Osteoblast (primary cell): ENCODE measurements at regions not wholly inside any gene's neighbourhood (a gene's known extent, or its start where the extent isn't known, plus 50 kb on each side); places are given as distances from the start of the nearest gene placed in this dataset.

ENCODE experiments used
- DNase-seq: peaks from one replicate; pipeline ENCODE4 v3.0.0; 2011; ENCODE audit warnings: low spot score, mixed read lengths; ENCODE audit not compliant: insufficient read length; ENCODE audit errors: missing footprints
- H2AFZ ChIP-seq: 2 replicates; pipeline ENCODE4 v1.6.0; 2011; ENCODE audit warnings: mild to moderate bottlenecking, low read length
- H3K27ac ChIP-seq: 2 replicates; pipeline ENCODE4 v1.5.1; 2011; ENCODE audit warnings: mild to moderate bottlenecking, low read depth, low read length, moderate library complexity
- H3K27me3 ChIP-seq: 2 replicates; pipeline ENCODE4 v1.6.0; 2012; ENCODE audit warnings: mild to moderate bottlenecking, control low read depth, inconsistent platforms, low read length, moderate library complexity; ENCODE audit not compliant: insufficient read depth
- H3K36me3 ChIP-seq: 2 replicates; pipeline ENCODE4 v1.5.1; 2011; ENCODE audit warnings: mild to moderate bottlenecking, low read length, control low read depth, moderate library complexity; ENCODE audit not compliant: insufficient read depth
- H3K4me1 ChIP-seq: 2 replicates; pipeline ENCODE4 v1.5.1; 2011; ENCODE audit warnings: mild to moderate bottlenecking, low read length, control low read depth, moderate library complexity; ENCODE audit not compliant: insufficient read depth
- H3K4me2 ChIP-seq: 2 replicates; pipeline ENCODE4 v1.6.0; 2011; ENCODE audit warnings: mild to moderate bottlenecking, low read length; ENCODE audit not compliant: insufficient read depth
- H3K4me3 ChIP-seq: fragments of 200-600 bp; sonication (generic); 3 replicates; pipeline ENCODE4 v1.5.1; 2012; ENCODE audit warnings: mild to moderate bottlenecking, low read length, inconsistent platforms; ENCODE audit not compliant: insufficient read depth
- H3K79me2 ChIP-seq: 2 replicates; pipeline ENCODE4 v1.6.0; 2012; ENCODE audit warnings: mild to moderate bottlenecking, low read length, control low read depth, inconsistent platforms; ENCODE audit not compliant: insufficient read depth
- H3K9me3 ChIP-seq: 2 replicates; pipeline ENCODE4 v1.5.1; 2011; ENCODE audit warnings: low read depth, low read length, control low read depth
- H4K20me1 ChIP-seq: 2 replicates; pipeline ENCODE4 v1.6.0; 2012; ENCODE audit warnings: mild to moderate bottlenecking, low read length, control low read depth; ENCODE audit not compliant: insufficient read depth
- TF ChIP-seq, protein P1 (sequence below): IDR thresholded peaks from 2 replicates; pipeline ENCODE4 v1.5.1; 2011; ENCODE audit warnings: mild to moderate bottlenecking, low read depth, low read length, moderate library complexity; ENCODE audit errors: extremely low read depth

DNA sequence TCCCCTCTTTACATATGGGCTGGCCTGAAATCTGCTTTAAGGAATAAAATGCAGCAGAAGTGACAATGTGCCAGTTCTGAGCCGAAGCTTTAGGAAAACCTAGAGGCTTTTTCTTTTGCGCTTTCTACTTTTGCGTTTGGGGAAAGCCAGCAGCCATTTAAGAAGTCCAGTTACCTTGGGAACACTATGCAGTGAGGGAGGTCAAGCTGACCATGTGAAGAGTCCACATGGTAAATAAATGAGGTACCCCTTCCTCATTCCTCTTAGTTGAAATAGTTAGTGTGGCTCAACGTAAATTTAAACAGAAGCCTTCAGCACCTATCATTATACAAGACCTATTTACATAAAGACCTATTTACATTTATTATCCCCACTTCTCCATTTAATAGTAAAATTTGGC is 78.5 kb downstream of the TFPI2 start:
- H3K4me1 ChIP-seq, result no peaks in the 10 kb centered on the region
- H3K4me3 ChIP-seq, result no peak overlapping the region
- no peaks in the 10 kb centered on the region for H3K79me2 ChIP-seq
- H4K20me1 ChIP-seq, result no peaks in the 10 kb centered on the region
- H3K27ac ChIP-seq, result no peak overlapping the region
- no peak for DNase-seq
- H3K9me3 ChIP-seq, result no peaks in the 10 kb centered on the region
- H3K27me3 ChIP-seq, result peaks cover 7% of the 10 kb centered on the region
- H2AFZ ChIP-seq, result no peak overlapping the region
- TF ChIP-seq, protein P1, sequence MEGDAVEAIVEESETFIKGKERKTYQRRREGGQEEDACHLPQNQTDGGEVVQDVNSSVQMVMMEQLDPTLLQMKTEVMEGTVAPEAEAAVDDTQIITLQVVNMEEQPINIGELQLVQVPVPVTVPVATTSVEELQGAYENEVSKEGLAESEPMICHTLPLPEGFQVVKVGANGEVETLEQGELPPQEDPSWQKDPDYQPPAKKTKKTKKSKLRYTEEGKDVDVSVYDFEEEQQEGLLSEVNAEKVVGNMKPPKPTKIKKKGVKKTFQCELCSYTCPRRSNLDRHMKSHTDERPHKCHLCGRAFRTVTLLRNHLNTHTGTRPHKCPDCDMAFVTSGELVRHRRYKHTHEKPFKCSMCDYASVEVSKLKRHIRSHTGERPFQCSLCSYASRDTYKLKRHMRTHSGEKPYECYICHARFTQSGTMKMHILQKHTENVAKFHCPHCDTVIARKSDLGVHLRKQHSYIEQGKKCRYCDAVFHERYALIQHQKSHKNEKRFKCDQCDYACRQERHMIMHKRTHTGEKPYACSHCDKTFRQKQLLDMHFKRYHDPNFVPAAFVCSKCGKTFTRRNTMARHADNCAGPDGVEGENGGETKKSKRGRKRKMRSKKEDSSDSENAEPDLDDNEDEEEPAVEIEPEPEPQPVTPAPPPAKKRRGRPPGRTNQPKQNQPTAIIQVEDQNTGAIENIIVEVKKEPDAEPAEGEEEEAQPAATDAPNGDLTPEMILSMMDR, result no peak
- no peaks in the 10 kb centered on the region for H3K36me3 ChIP-seq
- H3K4me2 ChIP-seq, result no peak overlapping the region

DNA sequence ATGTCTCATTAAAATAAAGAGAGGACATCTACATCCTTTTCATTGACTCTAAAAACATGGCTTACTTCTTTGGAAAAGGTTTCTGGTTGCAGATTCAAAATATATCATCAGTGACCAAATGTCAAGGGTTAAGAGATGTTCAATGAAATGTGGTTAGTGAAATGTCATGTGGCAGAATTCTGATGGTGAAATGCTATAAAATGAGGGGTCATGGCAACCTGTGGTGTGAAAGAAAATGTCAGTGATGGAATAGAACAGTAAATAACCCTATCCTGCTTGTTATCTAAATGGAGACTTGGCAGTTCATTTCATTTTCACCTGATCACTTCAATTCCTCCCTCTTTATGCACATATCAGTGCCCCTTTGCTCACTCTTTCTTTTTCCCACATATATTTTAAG is 79.4 kb downstream of the TFPI2 start:
- H3K4me2 ChIP-seq, result no peak overlapping the region

DNA sequence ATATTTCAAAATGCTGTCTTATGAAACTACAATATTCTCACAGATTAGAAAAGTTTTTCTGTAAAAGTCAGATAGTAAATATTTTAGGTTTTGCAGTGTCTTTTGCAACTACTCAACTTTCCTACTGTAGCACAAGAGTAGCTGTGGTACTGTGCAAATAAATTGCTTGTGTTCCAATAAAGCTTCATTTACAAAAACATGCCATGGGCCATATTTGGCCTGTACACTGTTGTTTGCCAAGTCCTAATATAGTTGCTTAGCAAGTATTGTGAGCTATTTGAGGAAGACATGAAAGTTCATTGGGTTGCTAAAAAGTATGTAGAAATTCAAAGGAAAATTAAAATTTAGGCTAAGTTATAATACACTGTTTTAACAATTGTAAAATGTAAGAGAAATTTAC is 80.0 kb downstream of the TFPI2 start:
- no peaks in the 10 kb centered on the region for H3K9me3 ChIP-seq
- H4K20me1 ChIP-seq, result no peaks in the 10 kb centered on the region
- H3K4me2 ChIP-seq, result no peak overlapping the region
- no peaks in the 10 kb centered on the region for H3K36me3 ChIP-seq
- H3K79me2 ChIP-seq, result no peaks in the 10 kb centered on the region
- no peak overlapping the region for H3K4me3 ChIP-seq
- H2AFZ ChIP-seq, result no peak overlapping the region
- H3K4me1 ChIP-seq, result no peaks in the 10 kb centered on the region
- H3K27ac ChIP-seq, result no peak overlapping the region
- DNase-seq, result no peak
- TF ChIP-seq, protein P1, result no peak
- peaks cover 13% of the 10 kb centered on the region for H3K27me3 ChIP-seq

More for the DNA sequence above, 79.4 kb downstream of the TFPI2 start:
- Histone ChIP-seq H3K36me3 (no peaks in the 10 kb centered on the region), H2AFZ (no peak overlapping the region), H3K9me3 (no peaks in the 10 kb centered on the region), H3K4me3 (no peak overlapping the region), H3K27me3 (peaks cover 11% of the 10 kb centered on the region), H3K79me2 (no peaks in the 10 kb centered on the region), H4K20me1 (no peaks in the 10 kb centered on the region), H3K27ac (no peak overlapping the region), H3K4me1 (no peaks in the 10 kb centered on the region)
- DNase-seq, result no peak
- TF ChIP-seq, protein P1, result no peak

DNA sequence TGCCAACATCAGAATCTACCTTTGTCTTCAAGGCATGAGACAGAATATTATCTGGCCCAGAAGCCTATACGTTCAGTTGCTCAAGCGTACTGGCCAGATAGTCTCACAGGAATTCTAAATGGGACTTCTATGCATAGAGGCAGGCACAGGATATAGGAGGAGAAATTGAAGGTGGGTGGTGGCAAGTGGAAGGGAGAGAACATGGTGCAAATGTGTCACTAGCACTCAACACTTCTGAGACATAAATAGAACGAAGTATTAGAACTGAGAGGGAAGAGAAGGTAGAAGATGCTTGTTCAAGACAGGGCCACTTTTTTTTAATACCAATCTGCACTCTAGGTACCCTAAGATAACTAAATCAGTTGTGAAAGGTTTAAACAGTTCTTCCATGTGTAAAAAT is 85.8 kb downstream of the TFPI2 start:
- Histone ChIP-seq H3K27ac (no peak overlapping the region), H3K4me3 (no peak overlapping the region), H3K4me2 (no peak overlapping the region), H3K36me3 (no peaks in the 10 kb centered on the region), H4K20me1 (no peaks in the 10 kb centered on the region), H3K9me3 (no peaks in the 10 kb centered on the region), H3K79me2 (no peaks in the 10 kb centered on the region), H3K27me3 (peaks cover 6% of the 10 kb centered on the region), H2AFZ (no peak overlapping the region), H3K4me1 (no peaks in the 10 kb centered on the region)
- TF ChIP-seq, protein P1, result no peak
- peak; percentile 19 for DNase-seq
